Omental fat pad (tissue), 3 donors: ENCODE measurements at regions not wholly inside any gene's neighbourhood (a gene's known extent, or its start where the extent isn't known, plus 50 kb on each side); places are given as distances from the start of the nearest gene placed in this dataset.

ENCODE experiments used
- ATAC-seq: fragments of 150-250 bp; one replicate; pipeline ENCODE4 v1.9.1; 2016; ENCODE audit warnings: mild to moderate bottlenecking, moderate library complexity; ENCODE audit not compliant: low FRiP score
- DNase-seq: peaks from one replicate; pipeline ENCODE4 v3.0.0-alpha.2; 2019; ENCODE audit warnings: low spot score
- TF ChIP-seq, protein P1 (sequence below), 3 donors: fragments of 450-650 bp; IDR thresholded peaks; one replicate each; pipeline ENCODE4 v1.5.1; 2016 to 2017; ENCODE audit warnings: antibody characterized with exemption in 3 of 3, mild to moderate bottlenecking in 3 of 3, moderate library complexity in 2 of 3

GRCh38 chr1:104467590-104467989 lies 717.9 kb downstream of the AMY1C start:
- DNase-seq: no peak
- ATAC-seq: no peak
- TF ChIP-seq, protein P1, sequence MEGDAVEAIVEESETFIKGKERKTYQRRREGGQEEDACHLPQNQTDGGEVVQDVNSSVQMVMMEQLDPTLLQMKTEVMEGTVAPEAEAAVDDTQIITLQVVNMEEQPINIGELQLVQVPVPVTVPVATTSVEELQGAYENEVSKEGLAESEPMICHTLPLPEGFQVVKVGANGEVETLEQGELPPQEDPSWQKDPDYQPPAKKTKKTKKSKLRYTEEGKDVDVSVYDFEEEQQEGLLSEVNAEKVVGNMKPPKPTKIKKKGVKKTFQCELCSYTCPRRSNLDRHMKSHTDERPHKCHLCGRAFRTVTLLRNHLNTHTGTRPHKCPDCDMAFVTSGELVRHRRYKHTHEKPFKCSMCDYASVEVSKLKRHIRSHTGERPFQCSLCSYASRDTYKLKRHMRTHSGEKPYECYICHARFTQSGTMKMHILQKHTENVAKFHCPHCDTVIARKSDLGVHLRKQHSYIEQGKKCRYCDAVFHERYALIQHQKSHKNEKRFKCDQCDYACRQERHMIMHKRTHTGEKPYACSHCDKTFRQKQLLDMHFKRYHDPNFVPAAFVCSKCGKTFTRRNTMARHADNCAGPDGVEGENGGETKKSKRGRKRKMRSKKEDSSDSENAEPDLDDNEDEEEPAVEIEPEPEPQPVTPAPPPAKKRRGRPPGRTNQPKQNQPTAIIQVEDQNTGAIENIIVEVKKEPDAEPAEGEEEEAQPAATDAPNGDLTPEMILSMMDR (IDR thresholded peaks at IDR 0.05): no peak

GRCh38 chr1:104468282-104468681 lies 718.6 kb downstream of the AMY1C start:
- ATAC-seq: no peak
- TF ChIP-seq, protein P1 (IDR thresholded peaks at IDR 0.05): no peak
- DNase-seq: no peak

- no peak for DNase-seq
- TF ChIP-seq, protein P1 (IDR thresholded peaks at IDR 0.05): no peak
- no peak for ATAC-seq
Measured at GRCh38 chr1:104476126-104476525, 726.4 kb downstream of the AMY1C start.

DNA sequence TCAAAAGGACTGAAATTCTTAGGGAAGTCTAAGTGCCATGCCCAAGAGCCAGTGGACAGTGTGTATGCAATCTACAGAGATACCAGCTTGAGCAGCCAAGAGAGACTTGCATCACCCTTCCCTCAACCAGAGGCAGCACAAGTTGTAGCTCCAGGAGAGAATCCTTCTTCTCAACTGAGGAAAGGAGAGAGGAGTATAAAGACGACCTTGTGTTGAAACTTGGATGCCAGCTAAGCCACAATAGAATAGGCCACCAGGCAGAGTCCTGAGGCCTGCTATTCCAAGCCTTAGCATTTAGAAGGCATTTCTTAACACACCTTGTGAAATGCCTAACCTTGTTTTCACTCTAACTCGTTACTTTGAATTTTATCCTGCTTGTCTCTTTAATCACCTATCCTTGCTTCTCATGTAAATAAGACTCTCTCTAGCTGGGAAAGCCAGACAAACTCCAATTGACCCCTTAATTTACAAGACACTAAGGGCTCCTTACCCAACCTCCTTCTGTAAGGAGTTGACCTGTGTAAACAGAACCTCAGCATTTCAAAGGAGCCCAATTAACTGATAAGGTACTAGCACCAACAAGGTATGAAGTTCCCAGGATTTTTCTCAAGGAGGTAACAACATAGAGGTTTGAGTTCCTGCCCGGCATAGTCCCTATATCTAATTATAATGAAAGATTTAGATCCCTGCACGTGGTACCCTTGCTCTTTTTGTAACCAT lies 738.8 kb downstream of the AMY1C start:
- TF ChIP-seq, protein P1 (IDR thresholded peaks at IDR 0.05): no peak
- ATAC-seq: no peak
- DNase-seq: no peak

- TF ChIP-seq, protein P1 (IDR thresholded peaks at IDR 0.05): no peak
- DNase-seq: no peak
- no peak for ATAC-seq
Measured at GRCh38 chr1:104526158-104526795, 776.6 kb downstream of the AMY1C start.

GRCh38 chr1:104531990-104532389 lies 782.3 kb downstream of the AMY1C start:
- no peak for DNase-seq
- ATAC-seq: no peak
- TF ChIP-seq, protein P1 (IDR thresholded peaks at IDR 0.05): no peak

- no peak for ATAC-seq
- TF ChIP-seq, protein P1 (IDR thresholded peaks at IDR 0.05): no peak
- DNase-seq: no peak
Measured at GRCh38 chr1:104574620-104575019, 824.9 kb downstream of the AMY1C start.
